ENCODE measurements at regions not wholly inside any gene's neighbourhood (a gene's known extent, or its start where the extent isn't known, plus 50 kb on each side); places are given as distances from the start of the nearest gene placed in this dataset.

GRCh38 chr10:125283836-125284614 lies 123.7 kb upstream of the CTBP2 start:
- no peaks in the 10 kb centered on the region for H3K36me3 ChIP-seq (ENCODE audit: control insufficient read depth in 2 of 2, extremely low read depth in 1 of 2, insufficient read depth in 2 of 2, low read length in 2 of 2)
- no peak overlapping the region for H3K27ac ChIP-seq (ENCODE audit: control insufficient read depth, insufficient read depth, low read length)
- H3K9ac ChIP-seq (ENCODE audit: control insufficient read depth, extremely low read depth, insufficient read depth, low read length) = no peak overlapping the region
- H3K4me3 ChIP-seq (ENCODE audit: control insufficient read depth in 2 of 3, extremely low read depth in 1 of 3, insufficient read depth in 2 of 3, low read depth in 1 of 3, low read length in 3 of 3) = no peak overlapping the region
- H3K79me2 ChIP-seq (ENCODE audit: control insufficient read depth, insufficient read depth, low read length) = no peaks in the 10 kb centered on the region
- dilution Hi-C loops (cut with MboI; ENCODE audit: extremely low pct_ligation_motif_present, low sequenced_read_pairs) = no loop called here
- no peaks in the 10 kb centered on the region for H3K9me3 ChIP-seq (ENCODE audit: control insufficient read depth, low read depth, low read length)
- TF ChIP-seq EZH2 (IDR thresholded peaks at IDR 0.05; ENCODE audit: low read length) (no peak), CTCF (optimal IDR thresholded peaks at IDR 0.05 in 1 of 3, IDR thresholded peaks at IDR 0.05 in 1 of 3, conservative IDR thresholded peaks at IDR 0.05 in 1 of 3; ENCODE audit: extremely low read depth in 1 of 3, insufficient read depth in 2 of 3, low read length in 3 of 3) (no peak)
- H3K4me1 ChIP-seq (ENCODE audit: control insufficient read depth, extremely low read depth, insufficient read depth, low read length) = no peaks in the 10 kb centered on the region
- H4K20me1 ChIP-seq (ENCODE audit: control insufficient read depth, extremely low read depth, insufficient read depth, low read length) = no peaks in the 10 kb centered on the region
- no peak overlapping the region for H2AFZ ChIP-seq (ENCODE audit: control insufficient read depth, low read length)
- H3K27me3 ChIP-seq (ENCODE audit: control insufficient read depth, extremely low read depth, insufficient read depth, low read length) = peaks cover 10% of the 10 kb centered on the region
- FAIRE-seq = no peak
- no peak overlapping the region for H3K4me2 ChIP-seq (ENCODE audit: control insufficient read depth, extremely low read depth, insufficient read depth, low read depth, low read length)
- no peak for DNase-seq (ENCODE audit: low read depth, low spot score)
- no peaks in the 10 kb centered on the region for H3K9me1 ChIP-seq (ENCODE audit: control insufficient read depth, extremely low read depth, insufficient read depth, low read length)

- no peaks in the 10 kb centered on the region for H3K9me3 ChIP-seq (ENCODE audit: control insufficient read depth, low read depth, low read length)
- dilution Hi-C loops (cut with MboI; ENCODE audit: extremely low pct_ligation_motif_present, low sequenced_read_pairs) = no loop called here
- H3K36me3 ChIP-seq (ENCODE audit: control insufficient read depth in 2 of 2, extremely low read depth in 1 of 2, insufficient read depth in 2 of 2, low read length in 2 of 2) = no peaks in the 10 kb centered on the region
- H3K9me1 ChIP-seq (ENCODE audit: control insufficient read depth, extremely low read depth, insufficient read depth, low read length) = no peaks in the 10 kb centered on the region
- peaks cover 10% of the 10 kb centered on the region for H3K27me3 ChIP-seq (ENCODE audit: control insufficient read depth, extremely low read depth, insufficient read depth, low read length)
- H3K4me3 ChIP-seq (ENCODE audit: control insufficient read depth in 2 of 3, extremely low read depth in 1 of 3, insufficient read depth in 2 of 3, low read depth in 1 of 3, low read length in 3 of 3) = no peak overlapping the region
- no peak overlapping the region for H2AFZ ChIP-seq (ENCODE audit: control insufficient read depth, low read length)
- no peaks in the 10 kb centered on the region for H3K4me1 ChIP-seq (ENCODE audit: control insufficient read depth, extremely low read depth, insufficient read depth, low read length)
- H3K79me2 ChIP-seq (ENCODE audit: control insufficient read depth, insufficient read depth, low read length) = no peaks in the 10 kb centered on the region
- FAIRE-seq = no peak
- H3K9ac ChIP-seq (ENCODE audit: control insufficient read depth, extremely low read depth, insufficient read depth, low read length) = no peak overlapping the region
- H3K4me2 ChIP-seq (ENCODE audit: control insufficient read depth, extremely low read depth, insufficient read depth, low read depth, low read length) = no peak overlapping the region
- no peak overlapping the region for H3K27ac ChIP-seq (ENCODE audit: control insufficient read depth, insufficient read depth, low read length)
- TF ChIP-seq EZH2 (IDR thresholded peaks at IDR 0.05; ENCODE audit: low read length) (no peak), CTCF (optimal IDR thresholded peaks at IDR 0.05 in 1 of 3, IDR thresholded peaks at IDR 0.05 in 1 of 3, conservative IDR thresholded peaks at IDR 0.05 in 1 of 3; ENCODE audit: extremely low read depth in 1 of 3, insufficient read depth in 2 of 3, low read length in 3 of 3) (no peak)
- H4K20me1 ChIP-seq (ENCODE audit: control insufficient read depth, extremely low read depth, insufficient read depth, low read length) = no peaks in the 10 kb centered on the region
- DNase-seq (ENCODE audit: low read depth, low spot score) = no peak
These were observed 123.0 kb upstream of the CTBP2 start for GRCh38 chr10:125283191-125283835.

Data from keratinocyte (primary cell).